ENCODE measurements at regions not wholly inside any gene's neighbourhood (a gene's known extent, or its start where the extent isn't known, plus 50 kb on each side); places are given as distances from the start of the nearest gene placed in this dataset.

DNA sequence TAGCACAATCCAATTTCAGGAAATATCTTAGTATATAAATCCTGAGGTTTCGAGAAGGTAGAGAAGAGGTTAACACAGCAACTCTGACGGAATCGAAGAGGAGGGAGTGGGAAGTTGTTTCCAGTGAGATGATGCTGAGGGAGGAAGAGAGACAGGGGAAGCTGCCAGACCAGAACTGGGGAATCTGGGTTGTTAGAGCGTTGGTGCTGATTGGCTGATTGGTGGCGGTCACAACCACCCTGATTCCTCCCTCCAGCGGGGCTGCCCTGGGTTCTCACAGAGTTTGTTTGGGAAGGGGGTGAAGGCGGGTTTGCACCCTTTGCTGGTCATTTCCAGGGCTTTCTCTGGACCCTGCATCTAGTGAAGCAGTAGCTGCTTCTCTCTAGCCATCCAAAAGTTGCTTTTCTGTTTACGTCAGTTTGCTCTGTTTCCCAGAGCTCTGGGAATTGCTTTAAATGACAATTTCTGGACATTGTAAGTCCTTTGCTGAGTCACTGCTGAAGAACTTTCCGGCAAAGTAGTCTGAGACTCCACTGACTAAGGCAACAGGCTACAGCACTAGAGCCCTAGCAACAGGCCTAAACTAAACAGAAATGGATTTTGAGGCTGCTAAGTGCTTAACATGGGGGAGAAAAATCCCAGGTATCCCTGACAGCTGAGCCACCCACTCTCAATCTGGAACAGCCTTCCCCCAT is 90.1 kb downstream of the TENT5C start:
- H3K4me3 ChIP-seq (ENCODE audit: low read length) = no peak overlapping the region
- no peak overlapping the region for H3K27ac ChIP-seq (ENCODE audit: low read length)
- Mint-ChIP-seq H3K9me3 (no peaks in the 10 kb centered on the region), H3K4me3 (no peak overlapping the region), H3K4me1 (no peaks in the 10 kb centered on the region), H3K36me3 (no peaks in the 10 kb centered on the region), H3K27me3 (ENCODE audit: low read depth in 2 of 2) (peaks cover 19 to 50% of the 10 kb centered on the region in 2 donors), H3K27ac (no peak overlapping the region)
- TF ChIP-seq, protein P1, sequence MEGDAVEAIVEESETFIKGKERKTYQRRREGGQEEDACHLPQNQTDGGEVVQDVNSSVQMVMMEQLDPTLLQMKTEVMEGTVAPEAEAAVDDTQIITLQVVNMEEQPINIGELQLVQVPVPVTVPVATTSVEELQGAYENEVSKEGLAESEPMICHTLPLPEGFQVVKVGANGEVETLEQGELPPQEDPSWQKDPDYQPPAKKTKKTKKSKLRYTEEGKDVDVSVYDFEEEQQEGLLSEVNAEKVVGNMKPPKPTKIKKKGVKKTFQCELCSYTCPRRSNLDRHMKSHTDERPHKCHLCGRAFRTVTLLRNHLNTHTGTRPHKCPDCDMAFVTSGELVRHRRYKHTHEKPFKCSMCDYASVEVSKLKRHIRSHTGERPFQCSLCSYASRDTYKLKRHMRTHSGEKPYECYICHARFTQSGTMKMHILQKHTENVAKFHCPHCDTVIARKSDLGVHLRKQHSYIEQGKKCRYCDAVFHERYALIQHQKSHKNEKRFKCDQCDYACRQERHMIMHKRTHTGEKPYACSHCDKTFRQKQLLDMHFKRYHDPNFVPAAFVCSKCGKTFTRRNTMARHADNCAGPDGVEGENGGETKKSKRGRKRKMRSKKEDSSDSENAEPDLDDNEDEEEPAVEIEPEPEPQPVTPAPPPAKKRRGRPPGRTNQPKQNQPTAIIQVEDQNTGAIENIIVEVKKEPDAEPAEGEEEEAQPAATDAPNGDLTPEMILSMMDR (IDR thresholded peaks at IDR 0.05) = no peak
- intact Hi-C loops (cut with micrococcal nuclease) = no loop called here
- no peaks in the 10 kb centered on the region for H3K9me3 ChIP-seq (ENCODE audit: control insufficient read depth, insufficient read depth, low read length)
- ATAC-seq (no peak), DNase-seq (no peak)
- H3K27me3 ChIP-seq (ENCODE audit: control insufficient read depth, insufficient read depth, low read length) = no peaks in the 10 kb centered on the region
- WGBS (ENCODE audit: insufficient coverage) = 77% methylated on average over 9 of the region's 9 CpGs
- H3K4me1 ChIP-seq (ENCODE audit: control insufficient read depth, insufficient read depth, low read length) = no peaks in the 10 kb centered on the region
- no peaks in the 10 kb centered on the region for H3K36me3 ChIP-seq (ENCODE audit: control insufficient read depth, insufficient read depth, low read length)

DNA sequence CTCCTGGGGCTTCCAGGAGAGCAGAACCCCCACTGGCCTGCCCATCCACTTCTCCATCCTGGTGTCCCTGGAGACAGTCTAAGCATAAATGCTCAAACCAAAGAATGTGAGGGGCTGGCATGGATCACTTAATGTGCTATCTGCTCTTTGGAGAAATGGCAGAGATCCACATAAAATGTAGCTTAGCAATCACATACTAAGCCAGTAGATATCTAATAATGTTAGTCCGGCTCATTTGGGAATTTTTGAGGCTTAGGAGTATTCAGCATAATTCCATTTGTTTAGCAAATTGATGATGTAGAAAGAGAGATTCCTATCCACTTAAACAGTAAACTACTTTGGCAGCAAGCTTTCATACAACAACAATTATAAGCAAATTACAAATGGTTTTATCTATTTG is 90.7 kb downstream of the TENT5C start:
- H3K27ac ChIP-seq (ENCODE audit: low read length) = no peak overlapping the region
- ATAC-seq (no peak), DNase-seq (no peak)
- Mint-ChIP-seq H3K36me3 (no peaks in the 10 kb centered on the region), H3K27ac (no peak overlapping the region), H3K4me1 (no peaks in the 10 kb centered on the region), H3K4me3 (no peak overlapping the region), H3K9me3 (no peaks in the 10 kb centered on the region), H3K27me3 (ENCODE audit: low read depth in 2 of 2) (peaks cover 22 to 50% of the 10 kb centered on the region in 2 donors)
- no peaks in the 10 kb centered on the region for H3K9me3 ChIP-seq (ENCODE audit: control insufficient read depth, insufficient read depth, low read length)
- intact Hi-C loops (cut with micrococcal nuclease) = no loop called here
- no peaks in the 10 kb centered on the region for H3K36me3 ChIP-seq (ENCODE audit: control insufficient read depth, insufficient read depth, low read length)
- H3K27me3 ChIP-seq (ENCODE audit: control insufficient read depth, insufficient read depth, low read length) = no peaks in the 10 kb centered on the region
- H3K4me3 ChIP-seq (ENCODE audit: low read length) = no peak overlapping the region
- WGBS (ENCODE audit: insufficient coverage) = no CpG with 5 or more reads among the region's 1 CpG
- TF ChIP-seq, protein P1 (IDR thresholded peaks at IDR 0.05) = no peak
- no peaks in the 10 kb centered on the region for H3K4me1 ChIP-seq (ENCODE audit: control insufficient read depth, insufficient read depth, low read length)

DNA sequence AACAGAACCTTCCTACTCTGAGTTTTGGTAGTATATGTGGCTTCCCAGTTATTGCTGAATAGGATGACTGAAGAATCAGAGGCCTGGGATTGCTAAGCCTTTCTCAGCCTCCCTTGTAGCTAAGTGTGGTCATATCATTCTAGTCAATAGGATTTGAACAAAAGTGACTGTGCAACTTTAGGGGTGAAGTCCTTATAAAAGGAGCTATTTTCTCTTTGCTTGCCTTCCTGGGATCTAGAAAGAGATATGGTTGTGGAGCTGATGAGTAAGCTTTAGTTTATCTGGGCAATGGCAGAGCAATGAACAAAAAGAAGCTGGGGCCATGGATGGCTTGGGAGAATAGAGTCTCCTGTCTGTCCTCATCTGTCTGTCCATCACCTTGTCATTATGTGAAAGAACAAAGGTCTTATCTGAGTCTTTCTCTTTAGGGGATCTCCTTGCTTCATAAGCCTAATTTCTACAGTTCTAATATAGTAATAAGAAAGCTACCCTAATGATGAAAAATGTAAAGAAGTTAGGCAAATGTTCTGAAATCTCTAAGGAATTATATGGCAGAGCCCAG is 91.5 kb downstream of the TENT5C start:
- H3K27ac Mint-ChIP-seq = no peak overlapping the region
- intact Hi-C loops (cut with micrococcal nuclease) = no loop called here
- no peak overlapping the region for H3K4me3 Mint-ChIP-seq
- no peaks in the 10 kb centered on the region for H3K36me3 ChIP-seq (ENCODE audit: control insufficient read depth, insufficient read depth, low read length)
- no peaks in the 10 kb centered on the region for H3K4me1 Mint-ChIP-seq
- H3K9me3 Mint-ChIP-seq = no peaks in the 10 kb centered on the region
- H3K9me3 ChIP-seq (ENCODE audit: control insufficient read depth, insufficient read depth, low read length) = no peaks in the 10 kb centered on the region
- DNase-seq = no peak
- no peaks in the 10 kb centered on the region for H3K27me3 ChIP-seq (ENCODE audit: control insufficient read depth, insufficient read depth, low read length)
- H3K27ac ChIP-seq (ENCODE audit: low read length) = no peak overlapping the region
- H3K27me3 Mint-ChIP-seq (ENCODE audit: low read depth in 2 of 2) = peaks cover 26 to 50% of the 10 kb centered on the region in 2 donors
- no peaks in the 10 kb centered on the region for H3K36me3 Mint-ChIP-seq
- TF ChIP-seq, protein P1 (IDR thresholded peaks at IDR 0.05) = no peak
- H3K4me1 ChIP-seq (ENCODE audit: control insufficient read depth, insufficient read depth, low read length) = no peaks in the 10 kb centered on the region
- no peak overlapping the region for H3K4me3 ChIP-seq (ENCODE audit: low read length)
- no peak for ATAC-seq
